GM21423 (cell line): ENCODE measurements at regions not wholly inside any gene's neighbourhood (a gene's known extent, or its start where the extent isn't known, plus 50 kb on each side); places are given as distances from the start of the nearest gene placed in this dataset.

Experiments
- ATAC-seq: cut with Tn5 transposase; IDR thresholded peaks from one replicate; pipeline ENCODE4 v1.9.1; 2021; ENCODE audit warnings: mild to moderate bottlenecking, moderate library complexity; ENCODE audit not compliant: unreplicated experiment

DNA sequence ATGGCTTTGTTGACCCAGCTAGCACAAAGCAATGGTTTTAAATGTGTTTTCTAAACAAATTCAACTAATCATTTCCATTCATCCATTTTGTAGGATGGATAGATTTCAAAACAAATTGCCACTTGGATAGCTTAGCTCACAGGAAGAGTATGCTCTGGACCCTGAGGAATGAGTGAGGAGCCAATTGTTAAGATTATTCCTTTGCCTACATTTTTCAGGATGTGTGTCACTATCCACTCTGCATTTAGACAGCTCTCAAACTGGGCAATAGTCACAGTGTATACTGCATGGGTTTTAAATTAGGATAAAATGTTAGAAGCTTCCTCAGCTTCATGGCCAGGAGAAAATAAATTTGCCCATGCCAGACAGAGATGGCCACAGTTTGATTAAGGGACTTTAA lies 605.6 kb upstream of the TEX47 start:
- ATAC-seq: no peak

DNA sequence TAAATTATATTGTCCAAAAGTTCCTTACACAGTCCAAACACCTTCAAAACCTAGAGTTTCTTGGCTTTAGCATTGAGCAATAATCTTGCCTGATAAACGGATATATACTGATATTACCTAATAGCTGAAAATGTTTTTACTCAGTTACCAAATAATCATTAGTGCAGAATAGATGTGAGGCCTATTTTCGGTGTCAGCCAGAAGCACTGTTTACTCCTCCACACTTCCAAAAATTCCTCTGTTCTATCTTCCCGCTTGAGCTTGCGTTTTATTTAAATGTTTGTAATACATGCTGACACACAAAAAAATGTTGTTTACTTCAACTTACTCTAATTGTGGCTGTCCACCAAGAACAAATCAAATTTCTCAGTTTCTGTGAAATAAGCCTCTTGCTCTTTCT lies 606.2 kb upstream of the TEX47 start:
- ATAC-seq: no peak

DNA sequence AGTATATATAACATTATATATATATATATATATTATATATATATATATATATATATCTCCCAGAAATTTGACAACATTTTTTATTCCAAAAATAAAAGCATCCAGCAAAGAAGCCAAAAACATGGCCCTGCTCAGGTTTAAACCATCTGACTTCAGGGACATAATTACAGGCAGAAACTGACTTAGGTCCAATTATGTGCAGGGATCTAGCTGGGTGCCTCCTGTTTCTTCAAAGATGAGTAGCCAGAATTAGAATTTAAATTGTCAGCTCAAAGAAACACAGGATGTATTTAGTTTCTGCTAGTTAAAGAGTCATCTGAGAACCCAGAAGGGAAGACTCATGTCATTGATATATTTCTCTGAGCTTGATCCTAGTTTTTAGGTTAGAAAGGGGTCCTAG lies 656.4 kb upstream of the TEX47 start:
- no peak for ATAC-seq

DNA sequence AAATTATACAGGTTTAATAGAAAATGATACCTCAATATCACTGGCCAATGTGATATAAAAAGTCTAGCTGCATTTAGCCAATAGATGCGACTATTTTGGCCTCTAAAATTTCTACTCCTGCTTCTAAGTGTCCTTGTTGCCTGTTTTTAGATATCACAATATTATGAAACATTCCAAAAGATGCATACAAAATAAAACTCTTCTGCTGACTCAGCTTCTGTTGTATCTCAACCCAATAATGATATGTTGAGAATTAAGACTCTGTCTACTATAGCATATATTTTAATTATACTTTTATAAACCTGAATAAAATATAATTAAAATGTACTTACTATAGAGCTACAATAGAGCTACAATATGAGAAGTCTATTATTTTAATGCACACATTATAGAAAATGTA lies 661.0 kb upstream of the TEX47 start:
- ATAC-seq: no peak

DNA sequence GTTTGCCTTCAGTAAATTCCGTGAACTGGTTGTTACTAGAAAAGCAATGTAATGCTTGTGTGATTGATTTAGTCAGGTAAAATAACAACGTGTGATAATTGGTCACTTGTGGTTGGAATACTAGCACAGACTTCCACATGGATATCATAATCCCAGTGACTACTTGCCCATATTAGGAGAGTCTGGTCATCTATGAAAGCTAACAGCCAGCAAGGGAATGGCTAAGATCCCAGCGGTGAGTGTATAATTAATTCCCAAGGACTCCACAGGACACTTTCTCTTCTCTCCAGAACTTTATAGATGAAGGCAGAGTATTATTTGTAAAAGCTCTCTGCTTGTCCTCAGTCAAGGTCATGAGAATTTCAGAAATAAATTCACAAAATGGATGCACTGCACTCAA lies 662.6 kb upstream of the TEX47 start:
- no peak for ATAC-seq

DNA sequence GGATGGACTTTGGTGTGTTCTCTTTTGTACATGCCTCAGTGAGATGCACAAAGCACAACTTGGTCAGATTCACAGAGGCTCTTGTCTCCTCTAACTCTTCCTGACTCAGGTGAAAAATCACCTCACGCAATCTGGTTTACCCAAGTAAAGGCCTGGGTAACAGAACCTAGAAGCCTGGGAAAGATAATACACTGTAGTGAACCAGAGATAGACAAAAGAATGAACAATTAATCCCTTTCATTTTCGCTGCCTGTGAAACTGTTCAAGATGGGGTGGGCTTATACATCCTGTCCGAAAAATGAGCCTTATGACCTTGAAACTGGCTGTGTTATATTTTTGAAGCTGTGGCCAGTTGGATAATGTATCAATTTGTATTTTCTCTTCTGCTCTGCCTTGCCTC lies 678.9 kb upstream of the TEX47 start:
- ATAC-seq: no peak

DNA sequence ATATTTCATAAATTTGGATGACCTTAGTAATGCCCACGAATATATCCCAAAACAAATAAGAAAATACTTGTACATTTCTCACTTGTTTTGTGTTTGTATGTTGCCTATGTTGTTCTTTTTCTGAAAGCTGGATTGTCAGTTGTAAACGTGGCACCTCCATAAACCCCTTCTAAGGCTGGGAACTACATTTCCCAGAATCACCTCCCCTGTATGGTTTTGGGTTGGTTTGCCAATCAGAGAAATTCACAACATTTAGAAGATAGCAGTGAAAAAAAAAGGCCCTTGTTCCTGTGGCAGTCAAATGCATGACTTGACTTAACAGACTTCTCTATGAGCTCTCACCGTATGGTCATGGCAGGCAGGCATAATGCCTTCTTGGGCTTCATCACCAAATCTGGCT lies 676.3 kb upstream of the STEAP1 start:
- no peak for ATAC-seq

DNA sequence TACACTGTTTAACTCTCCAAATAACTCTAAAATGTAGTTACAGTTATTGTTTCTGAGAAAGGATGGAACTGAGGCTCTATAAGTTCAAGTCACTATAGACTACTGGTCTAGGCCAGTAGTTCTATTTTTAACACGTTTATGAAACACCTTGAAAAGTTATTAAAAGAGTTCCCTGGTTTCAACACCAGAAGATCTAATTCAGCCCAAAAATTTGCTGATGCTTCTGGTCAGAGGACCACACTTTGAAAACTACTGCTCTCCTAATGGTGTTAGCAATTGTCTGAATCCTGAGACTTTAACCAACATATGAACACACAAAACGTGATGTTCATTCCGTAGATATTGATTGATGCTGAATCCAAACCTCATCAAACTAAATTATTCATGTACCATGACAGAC lies 658.6 kb upstream of the STEAP1 start:
- ATAC-seq: no peak

DNA sequence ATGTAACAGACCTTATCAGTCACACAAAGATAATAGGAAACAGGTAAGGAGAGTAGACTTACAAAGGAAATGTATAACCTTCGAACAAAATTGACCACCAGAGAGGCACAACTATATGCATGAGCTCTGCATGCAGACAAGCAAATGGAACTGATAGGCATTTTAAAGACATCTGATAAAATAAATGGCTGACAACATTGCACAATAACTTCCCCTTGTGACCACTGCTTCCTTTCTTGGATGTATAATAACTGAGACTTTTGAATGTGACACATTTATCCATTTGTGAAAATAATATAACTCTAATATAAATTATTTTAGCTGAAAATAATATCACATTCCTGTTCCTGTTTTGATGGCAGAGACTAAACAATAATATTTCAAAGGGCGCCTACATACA lies 654.2 kb upstream of the STEAP1 start:
- ATAC-seq: no peak

DNA sequence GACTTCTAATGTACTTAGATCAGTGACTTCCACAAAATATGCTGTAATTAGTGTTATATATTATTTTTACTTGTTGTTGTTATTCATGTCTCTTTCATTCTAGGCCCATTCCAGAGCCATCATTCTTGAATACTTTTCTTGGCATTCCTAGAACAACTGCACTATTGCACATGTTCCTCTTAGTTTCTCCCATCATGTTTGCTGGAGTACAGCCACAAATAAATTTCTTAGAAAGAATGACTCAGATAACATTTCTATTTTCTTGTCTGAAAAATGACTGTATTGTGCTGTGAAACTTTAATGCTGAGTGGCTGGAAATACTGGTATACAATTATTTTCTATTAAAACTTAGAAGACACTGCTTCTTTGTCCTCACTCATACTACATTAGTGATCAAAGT lies 651.0 kb upstream of the STEAP1 start:
- no peak for ATAC-seq

DNA sequence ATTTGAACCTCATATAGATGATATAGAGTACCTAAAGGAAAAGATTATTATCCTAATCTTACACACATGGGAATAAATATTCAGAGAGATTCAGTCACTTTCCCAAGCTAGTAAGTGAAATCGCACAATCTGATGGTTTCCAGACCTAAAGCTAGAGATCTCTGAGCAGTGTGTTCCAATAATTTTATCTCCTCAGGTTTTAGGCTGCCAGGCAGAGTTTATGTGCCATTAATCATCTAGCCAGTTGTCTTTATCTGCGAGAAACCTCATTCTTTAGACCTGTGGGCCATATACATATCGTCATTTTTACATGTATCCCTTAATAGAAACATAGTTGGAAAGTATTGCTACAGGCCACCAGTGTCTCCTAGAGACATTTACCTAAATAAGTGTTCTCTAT lies 647.2 kb upstream of the STEAP1 start:
- ATAC-seq: no peak

DNA sequence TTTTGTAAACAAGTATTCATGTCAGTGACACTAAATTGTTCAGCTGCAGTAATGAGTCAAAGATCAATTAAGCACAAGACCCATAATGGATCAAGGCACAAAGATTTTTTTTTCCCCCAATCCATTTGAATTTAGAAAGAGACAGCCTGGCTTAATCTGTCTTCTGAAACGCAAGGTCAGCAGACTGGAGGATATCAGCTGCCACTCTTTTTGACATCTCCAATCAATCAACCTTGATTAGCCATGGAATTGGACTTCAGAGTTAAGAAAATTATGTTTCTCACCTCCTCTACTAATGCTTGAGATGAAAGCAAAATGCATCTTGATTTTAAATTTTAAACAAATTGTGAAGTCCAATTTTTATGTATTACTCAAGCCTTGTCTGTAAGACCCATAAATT lies 642.4 kb upstream of the STEAP1 start:
- ATAC-seq: no peak

DNA sequence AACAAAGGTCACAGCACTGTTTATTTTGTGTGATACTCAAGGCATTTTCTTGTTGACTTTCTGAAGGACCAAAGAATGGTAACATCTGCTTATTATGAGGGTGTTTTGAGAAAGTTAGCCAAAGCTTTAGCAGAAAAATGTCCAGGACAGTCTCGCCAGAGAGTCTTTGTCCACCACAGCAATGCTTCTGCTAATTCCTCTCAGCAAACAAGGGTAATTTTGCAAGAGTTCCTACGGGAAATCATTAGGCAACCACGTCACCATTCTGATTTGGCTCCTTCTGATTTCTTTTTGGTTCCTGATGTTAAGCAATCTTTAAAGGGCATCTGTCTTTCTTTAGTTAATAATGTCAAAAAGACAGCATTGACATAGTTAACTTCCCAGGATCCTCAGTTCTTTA lies 639.3 kb upstream of the STEAP1 start:
- no peak for ATAC-seq

DNA sequence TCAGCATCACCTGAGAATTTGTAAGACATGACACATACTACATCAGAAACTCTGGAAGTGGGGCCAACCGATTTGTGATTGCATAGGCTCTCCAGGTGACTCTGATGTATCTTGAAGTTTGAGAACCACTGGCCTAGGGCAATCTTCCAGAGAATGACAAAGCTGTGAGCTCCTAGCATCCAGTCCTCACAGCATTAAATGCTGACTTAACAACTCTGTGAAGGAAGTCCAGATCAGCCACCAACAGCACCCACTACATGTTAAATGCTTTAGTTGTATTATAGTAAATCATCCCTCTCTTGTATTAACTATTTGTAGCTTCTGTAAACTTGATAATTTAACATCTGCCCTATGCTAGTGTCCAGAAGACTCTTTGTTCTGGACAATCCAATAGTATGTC lies 636.5 kb upstream of the STEAP1 start:
- no peak for ATAC-seq

DNA sequence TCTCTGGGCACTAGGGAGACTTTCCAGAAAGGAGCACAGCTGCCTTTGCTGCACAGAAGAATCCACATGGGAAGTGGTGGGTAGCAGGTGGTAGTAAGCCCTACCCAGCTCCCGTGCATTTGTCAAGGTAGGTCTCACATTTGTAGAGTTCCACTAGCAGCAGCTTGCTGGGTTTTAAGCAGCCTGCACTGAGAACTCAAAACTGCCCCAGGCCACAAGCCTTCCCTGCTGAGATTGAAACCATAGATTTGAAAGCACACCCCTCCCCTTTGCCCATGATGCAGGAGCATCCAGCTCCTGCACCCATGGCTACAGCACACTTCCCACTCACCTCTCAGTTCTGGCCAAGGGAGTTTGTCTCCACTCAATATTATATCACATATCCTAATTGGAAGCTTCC lies 604.5 kb upstream of the STEAP1 start:
- no peak for ATAC-seq

DNA sequence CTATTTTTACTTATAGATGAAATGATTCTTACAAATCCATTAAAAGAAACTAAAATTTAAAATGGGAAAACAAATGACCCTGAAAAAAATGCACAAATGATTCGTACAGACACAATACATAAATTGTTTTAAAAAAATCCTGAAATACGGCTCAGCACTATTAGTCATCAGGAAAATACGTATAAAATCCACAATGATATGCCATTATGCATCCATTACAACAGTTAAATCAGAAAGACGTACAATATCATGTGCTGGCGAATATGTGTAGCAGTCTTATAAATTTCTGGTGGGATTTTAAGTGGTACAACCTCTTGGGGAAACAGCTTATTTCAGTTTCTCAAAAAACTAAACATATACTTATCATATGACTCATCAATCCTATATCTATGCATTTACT lies 600.1 kb upstream of the STEAP1 start:
- no peak for ATAC-seq

DNA sequence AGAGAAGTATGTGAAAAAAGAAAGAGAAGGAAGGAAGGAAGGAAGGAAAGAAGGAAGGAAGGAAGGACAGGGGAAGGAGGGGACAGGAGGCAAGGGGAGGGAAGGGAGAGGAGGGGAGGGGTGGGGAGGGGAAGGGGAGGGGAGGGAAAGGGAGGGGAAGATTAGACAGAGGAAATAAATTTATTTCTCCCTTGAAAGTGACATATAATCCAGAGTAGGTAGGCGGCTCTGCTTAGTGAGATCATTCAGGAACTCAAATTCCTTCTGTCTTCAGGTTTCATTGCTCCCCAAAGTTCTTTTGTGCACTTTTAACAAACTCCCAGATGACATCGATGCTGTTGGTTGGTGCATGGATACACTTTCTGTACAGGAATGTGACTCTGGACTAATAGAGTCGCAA lies 594.7 kb upstream of the STEAP1 start:
- ATAC-seq: no peak

DNA sequence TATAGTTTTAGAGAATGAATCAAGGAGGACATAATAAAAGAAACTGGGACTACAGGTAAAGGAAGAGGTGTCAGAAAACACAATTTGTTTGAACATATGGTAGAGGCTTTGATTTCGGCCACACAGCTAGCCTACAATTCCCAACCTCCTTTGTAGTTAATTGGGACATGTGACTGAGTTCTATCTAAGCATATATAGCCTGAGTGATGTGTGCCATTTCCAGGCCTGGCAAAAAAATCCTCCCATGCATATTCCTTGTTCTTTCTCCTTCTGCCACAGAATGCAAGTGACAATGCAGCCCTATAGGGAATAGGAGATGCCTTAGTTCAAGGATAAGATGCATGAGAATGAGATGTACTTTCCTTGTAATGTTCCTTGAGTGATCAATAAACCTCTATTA lies 590.7 kb upstream of the STEAP1 start:
- no peak for ATAC-seq

DNA sequence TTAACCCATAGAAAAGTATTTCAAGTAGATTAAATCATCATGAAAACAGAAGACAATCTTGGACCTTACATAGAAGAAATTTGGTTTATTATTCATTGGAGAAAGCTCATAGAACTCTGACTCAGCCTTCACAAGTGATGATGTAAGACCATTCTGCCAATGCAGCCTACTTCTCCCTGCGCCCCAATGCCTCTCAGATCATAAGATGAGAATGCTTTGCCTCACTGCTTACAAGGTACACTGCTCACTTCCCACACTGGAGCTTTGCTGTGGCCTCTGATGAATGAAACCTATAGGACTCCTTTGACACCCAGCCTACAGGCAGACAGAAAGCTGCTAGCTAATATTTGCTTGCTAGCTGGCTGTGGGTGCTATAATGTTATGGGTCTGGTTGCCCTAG lies 569.4 kb upstream of the STEAP1 start:
- ATAC-seq: no peak

DNA sequence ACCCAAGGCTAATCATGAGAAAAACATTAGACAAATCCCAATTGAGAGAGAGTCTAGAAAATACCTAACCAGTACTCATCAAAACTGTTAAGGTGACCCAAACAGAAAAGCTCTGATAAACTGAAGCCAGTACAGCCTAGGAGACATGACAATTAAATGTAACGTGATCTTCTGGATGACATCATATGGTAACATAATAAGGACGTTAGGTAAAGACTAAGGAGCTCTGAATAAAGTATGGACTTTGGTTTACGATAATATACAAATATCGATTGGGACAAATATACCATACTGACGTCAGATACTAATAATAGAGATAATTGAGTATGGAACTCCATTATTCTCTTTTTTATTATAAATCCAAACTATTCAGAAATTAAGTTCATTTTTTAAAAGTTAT lies 561.1 kb upstream of the STEAP1 start:
- no peak for ATAC-seq

DNA sequence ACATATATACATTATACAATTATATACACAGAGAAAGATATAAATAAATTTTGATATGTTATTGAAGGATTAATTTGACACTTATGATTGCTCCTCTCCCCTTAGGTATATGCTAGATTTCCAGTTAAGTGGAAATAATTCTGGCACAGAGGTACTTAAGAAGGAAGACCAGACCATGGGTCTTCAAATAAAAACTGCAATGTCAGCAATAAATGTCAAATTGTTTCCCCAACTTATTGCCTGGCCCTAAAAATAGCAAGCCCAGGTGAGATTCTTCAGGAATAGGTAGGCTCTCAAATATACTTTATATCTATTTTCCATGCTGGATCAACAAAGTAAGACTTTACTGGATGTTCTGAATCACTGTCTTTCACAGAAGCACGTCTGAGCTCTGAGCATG lies 551.3 kb upstream of the STEAP1 start:
- ATAC-seq: no peak

DNA sequence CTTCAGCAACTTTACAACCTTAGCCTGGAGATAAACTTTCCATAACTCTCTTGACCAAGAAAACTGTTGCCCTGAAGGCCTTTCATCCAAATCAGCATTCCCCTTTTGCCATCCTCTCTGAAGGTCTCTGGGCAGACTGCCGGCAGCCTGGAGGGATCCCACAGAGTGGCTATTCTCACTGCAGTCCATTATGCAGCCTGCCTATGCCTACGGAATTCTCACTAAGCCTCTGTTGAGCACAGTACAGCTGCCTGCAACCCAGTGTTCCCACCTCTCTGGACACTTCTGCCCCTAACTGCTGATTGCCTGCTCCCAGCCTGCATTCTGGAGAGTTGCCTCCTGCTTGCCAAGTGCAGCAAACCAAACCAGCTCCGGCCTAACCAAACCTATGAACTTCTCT lies 548.9 kb upstream of the STEAP1 start:
- no peak for ATAC-seq

DNA sequence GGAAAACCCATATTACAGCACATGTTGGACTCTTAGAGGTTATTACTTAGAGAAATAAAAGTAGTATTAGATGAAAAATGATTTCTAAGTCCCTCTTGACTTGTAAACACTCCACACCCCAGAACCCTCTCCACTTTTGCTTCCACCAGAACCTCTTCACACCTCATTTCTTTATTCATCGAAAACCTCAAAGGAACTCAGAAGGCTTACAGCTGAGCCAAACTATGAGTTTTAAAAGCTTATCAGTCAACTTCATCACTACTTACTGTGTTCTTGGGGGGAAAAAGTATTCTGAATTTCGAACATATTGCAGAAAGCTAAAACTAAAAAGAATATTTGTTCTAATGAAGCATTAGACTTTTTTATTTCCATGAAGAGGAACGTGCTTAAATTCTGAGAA lies 547.8 kb upstream of the STEAP1 start:
- ATAC-seq: no peak

DNA sequence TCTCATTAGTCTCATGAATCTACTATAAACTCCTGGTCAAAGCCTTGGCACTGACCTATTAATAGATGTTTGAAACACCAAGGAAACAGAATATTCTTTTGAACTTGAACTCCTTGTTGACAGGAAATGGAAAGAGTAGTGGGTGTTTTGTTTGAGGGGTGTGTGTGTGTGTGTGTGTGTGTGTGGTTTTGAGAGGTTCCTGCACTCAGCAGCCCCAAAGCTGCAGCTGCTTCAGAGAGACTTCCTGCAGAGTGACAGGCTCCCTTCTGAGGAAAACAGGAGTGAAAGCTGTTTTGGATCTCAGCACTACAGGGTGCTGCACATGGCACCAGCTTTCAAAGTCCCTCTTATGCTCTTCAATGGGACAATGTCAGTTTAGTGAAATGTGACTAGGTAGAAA lies 546.5 kb upstream of the STEAP1 start:
- ATAC-seq: no peak
